Caco-2 (cell line): ENCODE measurements at regions not wholly inside any gene's neighbourhood (a gene's known extent, or its start where the extent isn't known, plus 50 kb on each side); places are given as distances from the start of the nearest gene placed in this dataset.

Source experiments
- BruUV-seq: library from RNA; stranded (reverse); fragments of 400-500 nt; replicated peaks from 2 replicates; lab custom pipeline; 2021; lab: Mats Ljungman, UMichigan
- CTCF ChIA-PET: fragments of 300-600 bp; sonication (Branson Sonifier 250); formaldehyde crosslinking; loops from one replicate; lab custom pipeline; 2022; ENCODE audit warnings: antibody characterized with exemption; lab: Charles Lee
- POLR2A ChIA-PET: fragments of 300-600 bp; sonication (Branson Sonifier 250); formaldehyde crosslinking; loops from one replicate; lab custom pipeline; 2022; ENCODE audit warnings: antibody characterized with exemption; lab: Charles Lee
- DNase-seq, 2 experiments: peaks; one replicate each; pipeline versions ENCODE4 v3.0.0 to v3.0.0-alpha.2; 2020 to 2022
- H3K27me3 ChIP-seq: replicated peaks from 2 replicates; pipeline ENCODE4 v1.6.0; 2011; ENCODE audit warnings: low read length; ENCODE audit not compliant: control insufficient read depth, insufficient read depth
- H3K36me3 ChIP-seq: 2 replicates; pipeline ENCODE4 v1.5.1; 2011; ENCODE audit warnings: low read length; ENCODE audit not compliant: control insufficient read depth, insufficient read depth
- H3K4me1 ChIP-seq: fragments of 250-450 bp; sonication (Bioruptor Pico); 2 replicates; pipeline ENCODE4 v1.5.1; 2020; ENCODE audit warnings: mild to moderate bottlenecking
- H3K4me3 ChIP-seq: 2 replicates; pipeline ENCODE4 v1.5.1; 2011; ENCODE audit warnings: low read depth, mild to moderate bottlenecking, control low read depth, low read length
- H3K9me3 ChIP-seq: fragments of 250-450 bp; sonication (Bioruptor Pico); 2 replicates; pipeline ENCODE4 v1.5.1; 2020; ENCODE audit warnings: mild to moderate bottlenecking, moderate library complexity
- H3K27ac Mint-ChIP-seq: one replicate; pipeline ENCODE4 v1.8.0; 2022; ENCODE audit warnings: mixed read lengths; ENCODE audit not compliant: unreplicated experiment
- H3K27me3 Mint-ChIP-seq: one replicate; pipeline ENCODE4 v1.8.0; 2022; ENCODE audit warnings: mixed read lengths; ENCODE audit not compliant: insufficient read depth, unreplicated experiment
- H3K36me3 Mint-ChIP-seq: one replicate; pipeline ENCODE4 v1.8.0; 2022; ENCODE audit warnings: mild to moderate bottlenecking, mixed read lengths; ENCODE audit not compliant: insufficient read depth, unreplicated experiment
- H3K4me1 Mint-ChIP-seq: one replicate; pipeline ENCODE4 v1.8.0; 2022; ENCODE audit warnings: low read depth, mixed read lengths; ENCODE audit not compliant: unreplicated experiment
- H3K4me3 Mint-ChIP-seq: one replicate; pipeline ENCODE4 v1.8.0; 2022; ENCODE audit warnings: mild to moderate bottlenecking, moderate library complexity, mixed read lengths; ENCODE audit not compliant: unreplicated experiment
- H3K9me3 Mint-ChIP-seq: one replicate; pipeline ENCODE4 v1.8.0; 2022; ENCODE audit warnings: mixed read lengths; ENCODE audit not compliant: unreplicated experiment
- intact Hi-C: fragments of 100-400 bp; cut with micrococcal nuclease; formaldehyde crosslinking; loops from one replicate; pipeline ENCODE4 v1.10.0; 2022; ENCODE audit not compliant: unreplicated experiment
- TF ChIP-seq, protein P1 (sequence below), 2 experiments: fragments of 200-600 bp in 1 of 2; IDR thresholded peaks; 1 replicate in 1 of 2; 2 replicates in 1 of 2; pipeline versions ENCODE4 v1.5.1 to v1.8.0; 2011 to 2022; ENCODE audit warnings: antibody characterized with exemption in 1 of 2, control low read depth in 1 of 2, inconsistent platforms in 1 of 2, low read depth in 1 of 2, low read length in 1 of 2, mild to moderate bottlenecking in 1 of 2, moderate library complexity in 1 of 2; ENCODE audit not compliant: insufficient read depth in 1 of 2, severe bottlenecking in 1 of 2, unreplicated experiment in 1 of 2

DNA sequence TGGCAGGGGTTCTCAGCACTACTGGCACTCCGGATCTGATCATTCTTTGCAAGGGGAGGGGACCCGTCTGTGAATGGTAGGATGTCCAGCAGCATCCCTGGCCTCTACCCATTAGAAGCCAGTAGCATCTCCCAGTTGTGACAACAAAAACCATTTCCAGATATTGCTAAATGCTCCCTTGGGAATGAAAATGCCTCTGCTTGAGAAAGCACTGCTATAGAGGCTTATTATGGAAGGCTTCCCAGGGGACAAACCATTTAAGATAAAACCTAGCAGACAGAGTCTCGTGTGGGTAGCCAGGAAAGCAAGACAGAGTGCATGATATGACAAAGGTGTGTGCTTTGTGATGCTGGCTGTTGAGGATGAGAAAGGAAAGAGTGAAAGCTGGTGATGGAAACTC is 273.7 kb downstream of the TMX3 start:
- Mint-ChIP-seq H3K4me3 (no peak overlapping the region), H3K27me3 (no peaks in the 10 kb centered on the region), H3K9me3 (peaks cover 16% of the 10 kb centered on the region), H3K36me3 (peaks cover 5% of the 10 kb centered on the region), H3K27ac (no peak overlapping the region), H3K4me1 (peaks cover 7% of the 10 kb centered on the region)
- no peak overlapping the region for H3K4me3 ChIP-seq
- intact Hi-C loops: no loop called here
- no TSS peak for BruUV-seq
- ChIA-PET POLR2A (no interaction called here), CTCF (no interaction called here)
- TF ChIP-seq, protein P1, sequence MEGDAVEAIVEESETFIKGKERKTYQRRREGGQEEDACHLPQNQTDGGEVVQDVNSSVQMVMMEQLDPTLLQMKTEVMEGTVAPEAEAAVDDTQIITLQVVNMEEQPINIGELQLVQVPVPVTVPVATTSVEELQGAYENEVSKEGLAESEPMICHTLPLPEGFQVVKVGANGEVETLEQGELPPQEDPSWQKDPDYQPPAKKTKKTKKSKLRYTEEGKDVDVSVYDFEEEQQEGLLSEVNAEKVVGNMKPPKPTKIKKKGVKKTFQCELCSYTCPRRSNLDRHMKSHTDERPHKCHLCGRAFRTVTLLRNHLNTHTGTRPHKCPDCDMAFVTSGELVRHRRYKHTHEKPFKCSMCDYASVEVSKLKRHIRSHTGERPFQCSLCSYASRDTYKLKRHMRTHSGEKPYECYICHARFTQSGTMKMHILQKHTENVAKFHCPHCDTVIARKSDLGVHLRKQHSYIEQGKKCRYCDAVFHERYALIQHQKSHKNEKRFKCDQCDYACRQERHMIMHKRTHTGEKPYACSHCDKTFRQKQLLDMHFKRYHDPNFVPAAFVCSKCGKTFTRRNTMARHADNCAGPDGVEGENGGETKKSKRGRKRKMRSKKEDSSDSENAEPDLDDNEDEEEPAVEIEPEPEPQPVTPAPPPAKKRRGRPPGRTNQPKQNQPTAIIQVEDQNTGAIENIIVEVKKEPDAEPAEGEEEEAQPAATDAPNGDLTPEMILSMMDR (IDR thresholded peaks at IDR 0.05; ENCODE audit: insufficient read depth in 1 of 2, low read depth in 1 of 2, low read length in 1 of 2, severe bottlenecking in 1 of 2, unreplicated experiment in 1 of 2): no peak
- H3K27me3 ChIP-seq: no peaks in the 10 kb centered on the region
- no peak for DNase-seq
- H3K4me1 ChIP-seq: peaks cover 10% of the 10 kb centered on the region
- H3K9me3 ChIP-seq: no peaks in the 10 kb centered on the region
- H3K36me3 ChIP-seq: no peaks in the 10 kb centered on the region

DNA sequence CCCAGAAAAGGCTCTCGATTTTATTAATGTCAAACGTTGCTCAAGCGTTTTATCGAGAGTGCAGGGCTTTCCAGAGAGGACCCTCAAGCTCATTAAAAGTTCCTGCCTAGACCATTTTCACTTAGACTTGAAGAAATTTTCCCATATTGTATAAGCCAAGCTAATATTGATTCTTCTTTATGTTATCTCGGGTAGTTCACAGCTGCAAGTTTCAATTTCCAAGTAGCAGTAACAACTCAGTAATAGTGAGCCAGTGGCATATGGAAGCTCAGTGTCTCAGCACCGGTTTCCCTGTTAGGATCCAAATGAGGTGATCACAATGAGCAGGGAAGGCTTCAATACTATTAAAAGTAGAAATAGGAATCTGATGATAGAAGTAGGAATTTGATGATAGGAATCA is 274.5 kb downstream of the TMX3 start:
- intact Hi-C loops: no loop called here
- CTCF ChIA-PET: no interaction called here
- POLR2A ChIA-PET: no interaction called here
- no peaks in the 10 kb centered on the region for H3K27me3 Mint-ChIP-seq
- BruUV-seq: no TSS peak
- no peak overlapping the region for H3K4me3 Mint-ChIP-seq
- H3K27ac Mint-ChIP-seq: no peak overlapping the region
- Histone ChIP-seq H3K4me3 (no peak overlapping the region), H3K4me1 (peaks cover 10% of the 10 kb centered on the region), H3K9me3 (no peaks in the 10 kb centered on the region), H3K36me3 (no peaks in the 10 kb centered on the region), H3K27me3 (no peaks in the 10 kb centered on the region)
- peaks cover 7% of the 10 kb centered on the region for H3K4me1 Mint-ChIP-seq
- H3K9me3 Mint-ChIP-seq: peaks cover 16% of the 10 kb centered on the region
- no peak for DNase-seq
- peaks cover 5% of the 10 kb centered on the region for H3K36me3 Mint-ChIP-seq
- TF ChIP-seq, protein P1 (IDR thresholded peaks at IDR 0.05; ENCODE audit: insufficient read depth in 1 of 2, low read depth in 1 of 2, low read length in 1 of 2, severe bottlenecking in 1 of 2, unreplicated experiment in 1 of 2): no peak

DNA sequence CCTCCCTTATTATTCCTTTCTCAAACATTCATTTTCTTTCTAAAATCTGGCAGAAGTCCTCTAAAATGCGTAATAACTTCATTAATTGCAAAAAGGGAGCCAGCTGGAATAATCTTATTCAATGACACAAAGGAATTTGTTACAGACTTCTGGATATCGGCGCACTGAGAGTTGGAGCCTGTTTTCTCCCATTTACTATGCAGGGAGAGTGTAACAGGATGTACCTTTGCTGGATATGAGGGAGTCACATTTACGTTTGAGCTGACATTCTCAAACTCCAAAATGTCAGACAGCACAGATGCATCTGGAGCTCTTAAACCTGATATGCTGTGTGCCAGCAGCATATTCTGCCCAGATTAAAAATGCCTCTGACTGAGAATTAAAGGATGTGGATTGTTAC is 275.3 kb downstream of the TMX3 start:
- no peak overlapping the region for H3K4me3 ChIP-seq
- POLR2A ChIA-PET: no interaction called here
- no peak overlapping the region for H3K27ac Mint-ChIP-seq
- no peaks in the 10 kb centered on the region for H3K27me3 ChIP-seq
- CTCF ChIA-PET: no interaction called here
- no peaks in the 10 kb centered on the region for H3K9me3 ChIP-seq
- TF ChIP-seq, protein P1 (IDR thresholded peaks at IDR 0.05; ENCODE audit: insufficient read depth in 1 of 2, low read depth in 1 of 2, low read length in 1 of 2, severe bottlenecking in 1 of 2, unreplicated experiment in 1 of 2): no peak
- peaks cover 16% of the 10 kb centered on the region for H3K9me3 Mint-ChIP-seq
- H3K27me3 Mint-ChIP-seq: no peaks in the 10 kb centered on the region
- intact Hi-C loops: loop anchor here (2.0 kb wide), 1 partner anchor 17 kb away; no protein-coding TSS in a partner anchor
- peaks cover 5% of the 10 kb centered on the region for H3K36me3 Mint-ChIP-seq
- no peak for DNase-seq
- H3K4me1 ChIP-seq: peaks cover 10% of the 10 kb centered on the region
- H3K36me3 ChIP-seq: no peaks in the 10 kb centered on the region
- no TSS peak for BruUV-seq
- H3K4me3 Mint-ChIP-seq: no peak overlapping the region
- H3K4me1 Mint-ChIP-seq: peaks cover 7% of the 10 kb centered on the region
